T47D (cell line): ENCODE measurements at regions not wholly inside any gene's neighbourhood (a gene's known extent, or its start where the extent isn't known, plus 50 kb on each side); places are given as distances from the start of the nearest gene placed in this dataset.

Source experiments
- DNase-seq, 2 experiments: peaks; one replicate each; pipeline versions ENCODE4 v3.0.0 to v3.0.0-alpha.2; 2011 to 2012; ENCODE audit warnings: low read depth in 1 of 2, low spot score in 1 of 2
- JUND ChIP-seq: IDR thresholded peaks from 2 replicates; pipeline ENCODE4 v1.6.1; 2012; ENCODE audit warnings: low read depth
- in situ Hi-C: cut with HindIII; loops from 2 replicates; pipeline ENCODE4 v1.10.0; 2016; ENCODE audit warnings: low sequenced_read_pairs, low pct_unique_long_range_greater_than_20kb

- TF ChIP-seq JUND: no peak
- no peak for DNase-seq
- in situ Hi-C loops: no loop called here
These were observed 223.8 kb upstream of the SYT4 start for GRCh38 chr18:43501099-43501498.

GRCh38 chr18:43506935-43507334 lies 229.6 kb upstream of the SYT4 start:
- in situ Hi-C loops: no loop called here
- no peak for DNase-seq
- TF ChIP-seq JUND: no peak

- DNase-seq: no peak
- no peak for TF ChIP-seq JUND
- in situ Hi-C loops: no loop called here
These were observed 230.7 kb upstream of the SYT4 start for GRCh38 chr18:43507842-43508481.

GRCh38 chr18:43514747-43515146 lies 237.5 kb upstream of the SYT4 start:
- TF ChIP-seq JUND: no peak
- in situ Hi-C loops: no loop called here
- no peak for DNase-seq

GRCh38 chr18:43515481-43515880 lies 238.2 kb upstream of the SYT4 start:
- no peak for TF ChIP-seq JUND
- in situ Hi-C loops: no loop called here
- no peak for DNase-seq

GRCh38 chr18:43524260-43524659 lies 247.0 kb upstream of the SYT4 start:
- in situ Hi-C loops: no loop called here
- no peak for DNase-seq
- no peak for TF ChIP-seq JUND

GRCh38 chr18:43525169-43525568 lies 247.9 kb upstream of the SYT4 start:
- TF ChIP-seq JUND: no peak
- in situ Hi-C loops: no loop called here
- DNase-seq: no peak

GRCh38 chr18:43526426-43527145 lies 249.3 kb upstream of the SYT4 start:
- DNase-seq: no peak
- no peak for TF ChIP-seq JUND
- in situ Hi-C loops: no loop called here

- in situ Hi-C loops: no loop called here
- no peak for DNase-seq
- TF ChIP-seq JUND: no peak
These were observed 254.1 kb upstream of the SYT4 start for GRCh38 chr18:43531438-43531837.

- in situ Hi-C loops: no loop called here
- no peak for DNase-seq
- TF ChIP-seq JUND: no peak
These were observed 256.1 kb upstream of the SYT4 start for GRCh38 chr18:43533371-43533770.

GRCh38 chr18:43534511-43534910 lies 257.2 kb upstream of the SYT4 start:
- TF ChIP-seq JUND: no peak
- no peak for DNase-seq
- in situ Hi-C loops: no loop called here

GRCh38 chr18:43539862-43540261 lies 262.6 kb upstream of the SYT4 start:
- in situ Hi-C loops: no loop called here
- no peak for TF ChIP-seq JUND

GRCh38 chr18:43542016-43542415 lies 264.7 kb upstream of the SYT4 start:
- no peak for TF ChIP-seq JUND
- in situ Hi-C loops: no loop called here
- DNase-seq: no peak

More at GRCh38 chr18:43539862-43540261, 262.6 kb upstream of the SYT4 start:
- no peak for DNase-seq
